Esophagus squamous epithelium (tissue), 5 donors: ENCODE measurements at regions not wholly inside any gene's neighbourhood (a gene's known extent, or its start where the extent isn't known, plus 50 kb on each side); places are given as distances from the start of the nearest gene placed in this dataset.

Experiments used
- DNase-seq: peaks from one replicate; lab custom pipeline; 2025; lab: John Stamatoyannopoulos, UW
- H3K27ac ChIP-seq, 4 donors: fragments of 200-600 bp; sonication (generic); one replicate each; pipeline ENCODE4 v1.5.1; 2016 to 2019; ENCODE audit warnings: mild to moderate bottlenecking in 1 of 4
- H3K27me3 ChIP-seq, 4 donors: fragments of 200-600 bp; sonication (generic); 1 replicate in 3 of 4; 2 replicates in 1 of 4; pipeline versions ENCODE4 v1.5.1 to v1.6.0; 2017 to 2021; ENCODE audit warnings: antibody characterized with exemption in 1 of 4
- H3K36me3 ChIP-seq, 3 donors: fragments of 200-600 bp; sonication (generic); one replicate each; pipeline ENCODE4 v1.5.1; 2016 to 2019
- H3K4me1 ChIP-seq, 3 donors: fragments of 200-600 bp; sonication (generic); one replicate each; pipeline ENCODE4 v1.5.1; 2017 to 2019
- H3K4me3 ChIP-seq, 4 donors: fragments of 200-600 bp; sonication (generic); 1 replicate in 3 of 4; 2 replicates in 1 of 4; pipeline ENCODE4 v1.5.1; 2016 to 2019; ENCODE audit warnings: mild to moderate bottlenecking in 2 of 4, moderate library complexity in 1 of 4
- H3K9me3 ChIP-seq, 3 donors: fragments of 200-600 bp; sonication (generic); one replicate each; pipeline ENCODE4 v1.5.1; 2016 to 2019
- POLR2A ChIP-seq, 4 donors: fragments of 450-650 bp; IDR thresholded peaks; one replicate each; pipeline ENCODE4 v1.6.1; 2017; ENCODE audit warnings: antibody characterized with exemption in 4 of 4, mild to moderate bottlenecking in 4 of 4, moderate library complexity in 3 of 4
- WGBS, 2 donors: methylation state at CpG; one replicate each; pipeline ENCODE4 v1.1.5; 2018; 5-methylcytosine and 5-hydroxymethylcytosine counted together
- intact Hi-C: fragments of 100-400 bp; cut with DNase I; formaldehyde crosslinking; loops from one replicate; pipeline ENCODE4 v1.15.0; 2022
- TF ChIP-seq, protein P1 (sequence below), 6 experiments: fragments of 450-650 bp in 4 of 6; fragments of 200-600 bp in 2 of 6; sonication (generic) in 2 of 6; IDR thresholded peaks; one replicate each; pipeline ENCODE4 v1.5.1; 2016 to 2019; ENCODE audit warnings: antibody characterized with exemption in 6 of 6, mild to moderate bottlenecking in 4 of 6, moderate library complexity in 4 of 6
- donor health status: DM: yes; HTN: yes; CAD: no.

DNA sequence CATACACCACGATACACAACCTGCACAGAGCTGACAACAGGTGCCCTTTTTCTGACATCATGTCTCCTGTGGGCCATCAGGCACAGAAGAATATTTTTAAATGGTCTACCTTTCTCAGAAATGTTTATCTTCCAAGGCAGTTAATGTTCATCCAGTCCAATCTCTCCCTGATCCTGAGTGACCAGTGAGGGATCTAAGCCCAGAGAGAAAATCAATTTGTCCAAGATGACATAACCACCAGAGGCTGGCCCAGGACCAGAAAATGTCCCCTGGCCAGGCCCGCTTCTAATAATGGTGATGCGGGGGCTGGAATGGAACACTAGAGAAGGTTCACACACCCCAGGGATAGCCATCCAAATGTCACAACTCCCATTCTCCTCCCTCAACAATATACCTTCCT lies 357.9 kb upstream of the KIF2A start:
- no peaks in the 10 kb centered on the region for H3K4me1 ChIP-seq
- no peaks in the 10 kb centered on the region for H3K9me3 ChIP-seq
- TF ChIP-seq POLR2A (IDR thresholded peaks at IDR 0.05): no peak
- TF ChIP-seq, protein P1, sequence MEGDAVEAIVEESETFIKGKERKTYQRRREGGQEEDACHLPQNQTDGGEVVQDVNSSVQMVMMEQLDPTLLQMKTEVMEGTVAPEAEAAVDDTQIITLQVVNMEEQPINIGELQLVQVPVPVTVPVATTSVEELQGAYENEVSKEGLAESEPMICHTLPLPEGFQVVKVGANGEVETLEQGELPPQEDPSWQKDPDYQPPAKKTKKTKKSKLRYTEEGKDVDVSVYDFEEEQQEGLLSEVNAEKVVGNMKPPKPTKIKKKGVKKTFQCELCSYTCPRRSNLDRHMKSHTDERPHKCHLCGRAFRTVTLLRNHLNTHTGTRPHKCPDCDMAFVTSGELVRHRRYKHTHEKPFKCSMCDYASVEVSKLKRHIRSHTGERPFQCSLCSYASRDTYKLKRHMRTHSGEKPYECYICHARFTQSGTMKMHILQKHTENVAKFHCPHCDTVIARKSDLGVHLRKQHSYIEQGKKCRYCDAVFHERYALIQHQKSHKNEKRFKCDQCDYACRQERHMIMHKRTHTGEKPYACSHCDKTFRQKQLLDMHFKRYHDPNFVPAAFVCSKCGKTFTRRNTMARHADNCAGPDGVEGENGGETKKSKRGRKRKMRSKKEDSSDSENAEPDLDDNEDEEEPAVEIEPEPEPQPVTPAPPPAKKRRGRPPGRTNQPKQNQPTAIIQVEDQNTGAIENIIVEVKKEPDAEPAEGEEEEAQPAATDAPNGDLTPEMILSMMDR (IDR thresholded peaks at IDR 0.05): no peak
- H3K27me3 ChIP-seq: no peaks in the 10 kb centered on the region
- WGBS, 2 donors: 75 to 81% methylated on average over 3 of the region's 3 CpGs
- no peak overlapping the region for H3K27ac ChIP-seq
- no peak overlapping the region for H3K4me3 ChIP-seq
- no peaks in the 10 kb centered on the region for H3K36me3 ChIP-seq
- intact Hi-C loops: no loop called here
- no peak for DNase-seq

DNA sequence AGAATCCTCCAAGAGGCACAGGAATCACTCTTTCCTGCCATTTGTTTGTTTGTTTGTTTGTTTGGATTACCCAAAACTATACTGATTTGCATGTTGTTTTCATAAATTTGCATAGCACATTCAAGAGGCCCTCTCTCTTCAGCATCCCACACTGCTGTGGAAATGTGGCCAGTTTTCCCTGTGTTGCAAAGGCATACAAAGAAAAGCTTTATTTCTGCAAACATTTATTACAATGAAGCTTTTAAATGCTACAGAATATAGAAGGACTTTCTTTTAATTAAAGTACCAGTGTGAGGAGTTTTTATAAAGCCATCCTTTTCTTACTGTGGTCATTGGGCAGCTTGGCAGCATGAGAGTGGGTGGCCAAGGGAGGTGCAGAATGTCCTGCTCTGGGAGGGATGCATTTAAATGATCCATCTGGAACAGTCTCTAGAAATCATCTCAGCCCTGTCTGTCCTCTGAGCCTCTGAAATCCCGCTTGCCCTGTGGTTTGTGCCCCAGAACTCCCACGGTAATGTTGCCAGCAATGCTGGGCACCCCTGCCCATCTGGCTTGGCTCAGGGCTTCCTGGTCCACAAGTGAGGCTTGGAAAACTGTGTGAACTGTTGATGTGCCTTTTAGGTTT lies 356.8 kb upstream of the KIF2A start:
- DNase-seq: no peak
- Histone ChIP-seq H3K4me3 (no peak overlapping the region), H3K9me3 (no peaks in the 10 kb centered on the region), H3K36me3 (no peaks in the 10 kb centered on the region), H3K27me3 (no peaks in the 10 kb centered on the region), H3K27ac (no peak overlapping the region), H3K4me1 (no peaks in the 10 kb centered on the region)
- intact Hi-C loops: no loop called here
- WGBS, 2 donors: 47 to 94% methylated on average over 2 of the region's 2 CpGs
- TF ChIP-seq POLR2A (IDR thresholded peaks at IDR 0.05): no peak
- TF ChIP-seq, protein P1 (IDR thresholded peaks at IDR 0.05): no peak

DNA sequence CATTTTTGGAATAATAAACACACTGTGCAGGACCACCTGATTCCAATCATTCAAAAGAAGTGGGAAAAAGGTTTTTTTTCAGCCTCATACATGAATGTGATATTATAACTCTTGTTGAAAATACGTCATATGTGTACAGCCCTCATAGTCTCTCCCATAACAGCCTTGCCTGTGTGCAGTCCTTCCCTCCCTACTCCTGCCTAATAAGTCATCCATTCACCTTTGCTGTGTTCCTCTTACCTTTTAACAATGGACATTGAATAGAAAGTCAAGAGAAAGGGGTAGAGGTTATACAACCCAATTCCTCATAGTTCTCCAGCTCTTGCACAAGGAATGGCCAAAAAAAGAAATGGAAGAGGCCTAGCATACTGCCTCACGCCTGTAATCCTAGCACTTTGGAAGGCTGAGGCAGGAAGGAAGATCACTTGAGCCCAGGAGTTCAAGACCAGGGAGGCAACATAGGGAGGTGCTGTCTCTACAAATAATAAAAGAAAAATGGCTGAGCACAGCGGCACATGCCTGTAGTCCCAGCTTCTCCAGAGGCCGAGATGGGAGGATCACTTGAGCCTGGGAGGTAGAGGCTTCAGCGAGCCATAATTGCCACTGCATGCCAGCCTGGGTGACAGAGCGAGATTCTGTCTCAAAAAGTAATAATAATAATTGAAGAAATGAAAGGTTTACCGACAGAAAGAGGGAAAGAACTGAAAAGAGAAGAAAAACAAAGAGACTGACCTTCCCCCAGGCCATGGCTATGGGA lies 356.1 kb upstream of the KIF2A start:
- 85 to 93% methylated on average over 7 of the region's 7 CpGs for WGBS, 2 donors
- H3K27ac ChIP-seq: no peak overlapping the region
- no peaks in the 10 kb centered on the region for H3K9me3 ChIP-seq
- no peaks in the 10 kb centered on the region for H3K4me1 ChIP-seq
- intact Hi-C loops: no loop called here
- H3K36me3 ChIP-seq: no peaks in the 10 kb centered on the region
- H3K4me3 ChIP-seq: no peak overlapping the region
- no peak for DNase-seq
- TF ChIP-seq, protein P1 (IDR thresholded peaks at IDR 0.05): no peak
- no peak for TF ChIP-seq POLR2A (IDR thresholded peaks at IDR 0.05)
- no peaks in the 10 kb centered on the region for H3K27me3 ChIP-seq

DNA sequence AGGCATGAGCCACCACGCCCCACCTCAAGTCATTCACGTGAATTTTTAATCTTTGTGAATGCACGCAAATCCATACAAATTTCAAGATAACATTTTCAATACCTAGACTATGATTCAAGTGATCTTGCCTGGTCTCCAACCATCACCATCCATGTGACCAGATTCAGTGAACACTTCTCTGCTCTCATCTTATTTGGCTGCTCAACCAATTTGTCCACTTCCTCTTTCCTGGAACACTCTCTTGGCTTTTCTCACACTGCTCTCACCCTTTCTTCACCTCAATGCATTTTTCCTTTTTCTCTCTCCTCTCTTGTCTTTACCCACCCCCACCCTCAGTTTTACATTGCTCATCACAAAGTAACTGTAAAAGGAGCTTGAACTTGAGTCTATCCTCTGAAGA lies 354.7 kb upstream of the KIF2A start:
- Histone ChIP-seq H3K9me3 (no peaks in the 10 kb centered on the region), H3K4me3 (no peak overlapping the region), H3K4me1 (no peaks in the 10 kb centered on the region), H3K36me3 (no peaks in the 10 kb centered on the region), H3K27ac (no peak overlapping the region), H3K27me3 (no peaks in the 10 kb centered on the region)
- 89 to 95% methylated on average over 3 of the region's 3 CpGs for WGBS, 2 donors
- no peak for DNase-seq
- TF ChIP-seq POLR2A (IDR thresholded peaks at IDR 0.05): no peak
- TF ChIP-seq, protein P1 (IDR thresholded peaks at IDR 0.05): no peak
- intact Hi-C loops: no loop called here

DNA sequence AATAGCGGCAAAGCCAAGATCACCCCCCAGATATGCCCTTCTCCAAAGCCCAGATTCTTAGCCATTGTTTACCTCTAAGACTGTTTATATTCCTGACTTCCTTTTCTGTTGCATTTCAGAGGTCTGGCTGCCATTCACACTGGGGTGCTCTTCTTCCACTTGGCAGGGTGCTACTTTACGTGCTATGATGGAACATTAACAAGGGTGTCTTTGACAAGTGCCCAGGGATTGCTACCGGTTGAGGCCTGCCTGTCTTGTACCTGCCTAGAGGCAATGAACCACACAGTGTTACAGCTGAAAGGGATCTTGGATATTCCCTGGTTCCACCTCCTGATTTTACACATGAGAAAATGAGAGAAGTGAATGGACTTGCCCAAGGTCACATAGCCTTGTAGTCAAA lies 352.1 kb upstream of the KIF2A start:
- TF ChIP-seq, protein P1 (IDR thresholded peaks at IDR 0.05): no peak
- no peak for TF ChIP-seq POLR2A (IDR thresholded peaks at IDR 0.05)
- Histone ChIP-seq H3K36me3 (no peaks in the 10 kb centered on the region), H3K4me1 (no peaks in the 10 kb centered on the region), H3K9me3 (no peaks in the 10 kb centered on the region), H3K4me3 (no peak overlapping the region), H3K27ac (no peak overlapping the region), H3K27me3 (no peaks in the 10 kb centered on the region)
- intact Hi-C loops: no loop called here
- WGBS, 2 donors: 14 to 34% methylated on average over 2 to 3 of the region's 3 CpGs
- no peak for DNase-seq
